ENCODE measurements at regions not wholly inside any gene's neighbourhood (a gene's known extent, or its start where the extent isn't known, plus 50 kb on each side); places are given as distances from the start of the nearest gene placed in this dataset.

DNA sequence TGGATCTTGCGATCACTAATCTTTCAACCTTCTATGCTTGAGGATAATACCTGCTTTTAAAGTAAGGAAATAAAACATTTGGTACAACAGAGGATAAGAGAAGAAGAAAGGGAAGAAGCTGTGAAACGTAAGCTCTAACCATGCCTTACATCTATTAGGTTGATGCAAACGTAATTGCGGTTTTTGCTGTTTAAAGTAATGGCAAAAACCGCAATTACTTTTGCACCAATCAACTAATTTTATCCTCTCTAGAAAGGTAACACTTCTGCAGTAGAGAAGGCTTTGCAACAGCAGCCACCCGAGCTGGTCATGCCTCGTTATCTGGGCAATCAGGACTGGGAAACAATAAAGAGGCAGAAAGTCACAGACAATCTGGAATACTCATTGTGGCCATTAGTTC is 224.1 kb downstream of the MED10 start:
- H3K4me3 ChIP-seq: no peak overlapping the region

DNA sequence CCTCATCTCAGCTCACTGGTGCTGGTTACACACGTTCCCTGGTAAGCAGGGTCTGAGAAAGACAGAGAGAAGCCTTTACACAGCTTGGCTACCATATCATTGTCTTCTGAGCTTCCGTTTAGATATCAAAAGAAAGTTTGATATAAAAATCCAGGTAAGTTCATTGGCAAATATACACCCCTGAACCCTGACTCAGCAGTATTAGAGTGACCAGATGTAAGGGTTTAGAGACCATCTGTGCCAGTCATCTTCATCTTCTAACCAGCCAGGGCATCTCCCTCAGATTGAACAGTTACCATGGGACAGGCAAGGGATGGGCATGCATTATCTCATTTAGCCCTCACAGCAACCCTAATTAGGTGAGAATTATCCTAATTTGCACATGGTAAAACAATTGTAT is 232.1 kb downstream of the MED10 start:
- no peak overlapping the region for H3K4me3 ChIP-seq
- H3K27me3 ChIP-seq: no peaks in the 10 kb centered on the region
- no peak overlapping the region for H3K27ac ChIP-seq
- H3K9me3 ChIP-seq (ENCODE audit: low read depth): no peaks in the 10 kb centered on the region
- TF ChIP-seq, protein P1, sequence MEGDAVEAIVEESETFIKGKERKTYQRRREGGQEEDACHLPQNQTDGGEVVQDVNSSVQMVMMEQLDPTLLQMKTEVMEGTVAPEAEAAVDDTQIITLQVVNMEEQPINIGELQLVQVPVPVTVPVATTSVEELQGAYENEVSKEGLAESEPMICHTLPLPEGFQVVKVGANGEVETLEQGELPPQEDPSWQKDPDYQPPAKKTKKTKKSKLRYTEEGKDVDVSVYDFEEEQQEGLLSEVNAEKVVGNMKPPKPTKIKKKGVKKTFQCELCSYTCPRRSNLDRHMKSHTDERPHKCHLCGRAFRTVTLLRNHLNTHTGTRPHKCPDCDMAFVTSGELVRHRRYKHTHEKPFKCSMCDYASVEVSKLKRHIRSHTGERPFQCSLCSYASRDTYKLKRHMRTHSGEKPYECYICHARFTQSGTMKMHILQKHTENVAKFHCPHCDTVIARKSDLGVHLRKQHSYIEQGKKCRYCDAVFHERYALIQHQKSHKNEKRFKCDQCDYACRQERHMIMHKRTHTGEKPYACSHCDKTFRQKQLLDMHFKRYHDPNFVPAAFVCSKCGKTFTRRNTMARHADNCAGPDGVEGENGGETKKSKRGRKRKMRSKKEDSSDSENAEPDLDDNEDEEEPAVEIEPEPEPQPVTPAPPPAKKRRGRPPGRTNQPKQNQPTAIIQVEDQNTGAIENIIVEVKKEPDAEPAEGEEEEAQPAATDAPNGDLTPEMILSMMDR (IDR thresholded peaks at IDR 0.05; ENCODE audit: low read depth, low read length): no peak
- DNase-seq (ENCODE audit: low read depth in 1 of 2, low spot score in 1 of 2): no peak
- H3K4me1 ChIP-seq (ENCODE audit: low read depth): no peaks in the 10 kb centered on the region
- H3K36me3 ChIP-seq: no peaks in the 10 kb centered on the region

More for the DNA sequence above, 224.1 kb downstream of the MED10 start:
- Histone ChIP-seq H3K36me3 (no peaks in the 10 kb centered on the region), H3K4me1 (ENCODE audit: low read depth) (no peaks in the 10 kb centered on the region), H3K27ac (no peak overlapping the region), H3K9me3 (ENCODE audit: low read depth) (no peaks in the 10 kb centered on the region), H3K27me3 (no peaks in the 10 kb centered on the region)
- TF ChIP-seq, protein P1 (IDR thresholded peaks at IDR 0.05; ENCODE audit: low read depth, low read length): no peak
- no peak for DNase-seq (ENCODE audit: low read depth in 1 of 2, low spot score in 1 of 2)

DNA sequence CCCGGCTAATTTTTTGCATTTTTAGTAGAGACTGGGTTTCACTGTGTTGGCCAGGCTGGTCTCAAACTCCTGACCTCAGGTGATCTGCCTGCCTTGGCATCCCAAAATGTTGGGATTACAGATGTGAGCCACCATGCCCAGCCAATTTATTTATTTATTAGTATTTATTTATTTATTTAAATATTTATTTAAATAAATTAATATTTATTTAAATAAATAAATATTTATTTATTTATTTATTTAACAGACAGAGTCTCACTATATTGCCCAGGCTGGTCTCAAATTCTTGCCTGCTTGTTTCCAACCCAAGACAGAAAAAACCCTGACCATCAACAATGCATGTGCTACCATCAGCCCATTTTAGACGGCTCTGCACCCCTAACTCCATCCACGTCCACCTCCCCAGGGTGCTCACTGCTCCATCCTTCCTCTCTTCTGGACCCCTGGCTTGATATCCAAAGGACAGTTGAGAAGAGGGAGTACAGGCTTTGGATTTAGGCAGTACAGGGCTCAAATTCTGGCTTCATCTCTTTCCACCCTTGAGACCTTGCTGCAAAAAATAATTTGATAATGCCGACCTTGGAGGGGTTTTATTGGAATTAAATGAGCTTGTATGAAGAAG is 232.6 kb downstream of the MED10 start:
- Histone ChIP-seq H3K4me1 (ENCODE audit: low read depth) (no peaks in the 10 kb centered on the region), H3K27me3 (no peaks in the 10 kb centered on the region), H3K36me3 (no peaks in the 10 kb centered on the region), H3K27ac (no peak overlapping the region), H3K4me3 (no peak overlapping the region), H3K9me3 (ENCODE audit: low read depth) (no peaks in the 10 kb centered on the region)
- TF ChIP-seq, protein P1 (IDR thresholded peaks at IDR 0.05; ENCODE audit: low read depth, low read length): no peak
- DNase-seq (ENCODE audit: low read depth in 1 of 2, low spot score in 1 of 2): no peak

DNA sequence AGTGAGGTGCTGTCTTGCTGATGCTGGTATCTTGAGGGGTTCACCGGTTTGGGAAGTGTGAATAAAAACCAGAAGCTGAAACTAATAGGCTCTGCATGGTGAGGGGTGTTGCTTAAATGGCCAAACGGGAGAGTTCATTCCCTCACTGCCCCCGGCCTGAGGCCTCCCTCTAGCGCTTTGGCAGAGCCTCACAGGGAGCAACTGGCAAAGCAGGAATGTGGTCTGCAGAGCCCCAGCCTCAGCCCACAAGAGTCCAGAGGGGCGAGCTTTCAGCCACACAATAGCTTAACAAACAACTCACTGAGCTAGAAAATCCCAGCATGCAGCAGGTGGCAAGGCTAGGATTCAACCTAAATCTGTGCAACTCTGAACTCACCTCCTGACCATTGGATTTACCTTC is 234.8 kb downstream of the MED10 start:
- H3K27ac ChIP-seq: no peak overlapping the region
- H3K4me1 ChIP-seq (ENCODE audit: low read depth): no peaks in the 10 kb centered on the region
- H3K4me3 ChIP-seq: no peak overlapping the region
- H3K27me3 ChIP-seq: no peaks in the 10 kb centered on the region
- TF ChIP-seq, protein P1 (IDR thresholded peaks at IDR 0.05; ENCODE audit: low read depth, low read length): no peak
- DNase-seq (ENCODE audit: low read depth in 1 of 2, low spot score in 1 of 2): no peak
- no peaks in the 10 kb centered on the region for H3K9me3 ChIP-seq (ENCODE audit: low read depth)
- H3K36me3 ChIP-seq: no peaks in the 10 kb centered on the region

DNA sequence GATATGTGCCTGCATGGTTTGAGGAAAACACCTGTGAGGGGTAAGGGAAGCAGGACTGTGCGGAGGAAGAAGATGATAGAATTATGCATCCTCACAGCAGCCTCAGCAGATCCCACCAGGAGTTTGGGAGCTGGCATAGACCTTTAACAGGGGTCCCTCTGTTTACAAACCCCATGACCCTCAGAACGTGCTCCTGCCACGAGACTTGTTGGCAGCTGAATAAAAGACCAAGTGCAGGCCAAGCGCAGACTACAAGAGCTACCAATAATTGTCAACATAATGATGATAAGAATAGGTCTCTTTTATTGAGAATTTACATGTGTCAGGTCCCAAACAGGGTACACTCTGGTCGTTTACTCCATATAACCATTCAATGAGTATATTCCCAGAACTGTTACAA is 236.0 kb downstream of the MED10 start:
- Histone ChIP-seq H3K4me3 (no peak overlapping the region), H3K27ac (no peak overlapping the region), H3K4me1 (ENCODE audit: low read depth) (no peaks in the 10 kb centered on the region), H3K36me3 (no peaks in the 10 kb centered on the region), H3K9me3 (ENCODE audit: low read depth) (no peaks in the 10 kb centered on the region), H3K27me3 (no peaks in the 10 kb centered on the region)
- TF ChIP-seq, protein P1 (IDR thresholded peaks at IDR 0.05; ENCODE audit: low read depth, low read length): no peak
- no peak for DNase-seq (ENCODE audit: low read depth in 1 of 2, low spot score in 1 of 2)

All from cardiac muscle cell (in vitro differentiated cells and primary cell).